Liver (tissue), 8 donors: ENCODE measurements at regions not wholly inside any gene's neighbourhood (a gene's known extent, or its start where the extent isn't known, plus 50 kb on each side); places are given as distances from the start of the nearest gene placed in this dataset.

ENCODE experiments used
- DNase-seq: peaks from one replicate; pipeline ENCODE4 v3.0.0-alpha.2; 2017; ENCODE audit warnings: low spot score
- H3K27ac ChIP-seq, 2 donors: one replicate each; pipeline ENCODE4 v1.7.0; 2013; ENCODE audit warnings: inconsistent platforms in 2 of 2, low read length in 2 of 2, control low read depth in 1 of 2, low read depth in 1 of 2, mild to moderate bottlenecking in 1 of 2
- H3K27me3 ChIP-seq, 4 donors: one replicate each; pipeline versions ENCODE4 v1.6.1 to v1.7.0; 2013; ENCODE audit warnings: low read length in 3 of 4, inconsistent platforms in 1 of 4, mild to moderate bottlenecking in 1 of 4, moderate library complexity in 1 of 4; ENCODE audit not compliant: control insufficient read depth in 4 of 4, insufficient read depth in 4 of 4
- H3K36me3 ChIP-seq, 4 donors: one replicate each; pipeline versions ENCODE4 v1.6.1 to v1.7.0; 2013; ENCODE audit warnings: low read length in 3 of 4, mild to moderate bottlenecking in 3 of 4, low read depth in 1 of 4, moderate library complexity in 1 of 4; ENCODE audit not compliant: control insufficient read depth in 4 of 4, insufficient read depth in 3 of 4
- H3K4me1 ChIP-seq, 4 donors: one replicate each; pipeline versions ENCODE4 v1.6.1 to v1.7.0; 2013; ENCODE audit warnings: low read length in 3 of 4, mild to moderate bottlenecking in 3 of 4, moderate library complexity in 1 of 4; ENCODE audit not compliant: control insufficient read depth in 4 of 4, insufficient read depth in 4 of 4
- H3K4me3 ChIP-seq, 3 donors: one replicate each; pipeline versions ENCODE4 v1.6.1 to v1.7.0; 2013; ENCODE audit warnings: low read length in 3 of 3, control low read depth in 1 of 3, low read depth in 1 of 3, mild to moderate bottlenecking in 1 of 3
- H3K9ac ChIP-seq, 2 donors: one replicate each; pipeline ENCODE4 v1.7.0; 2013; ENCODE audit warnings: low read length in 2 of 2, mild to moderate bottlenecking in 2 of 2, moderate library complexity in 2 of 2, control low read depth in 1 of 2, low read depth in 1 of 2
- H3K9me3 ChIP-seq, 4 donors: one replicate each; pipeline versions ENCODE4 v1.6.1 to v1.7.0; 2013; ENCODE audit warnings: low read length in 3 of 4; ENCODE audit not compliant: control insufficient read depth in 4 of 4
- CTCF ChIP-seq: fragments of 150-350 bp; IDR thresholded peaks from 2 replicates; pipeline ENCODE4 v1.5.1; 2017; ENCODE audit warnings: improper control_type of control experiment, low read depth, low read length; ENCODE audit not compliant: missing input control
- EGR1 ChIP-seq, 2 donors: IDR thresholded peaks; 2 replicates each; pipeline ENCODE4 v1.6.1; 2016 to 2018; ENCODE audit warnings: antibody characterized with exemption in 2 of 2, low read depth in 2 of 2
- FOXA1 ChIP-seq: IDR thresholded peaks from 2 replicates; pipeline ENCODE4 v1.6.1; 2016; ENCODE audit warnings: antibody characterized with exemption
- FOXA2 ChIP-seq: IDR thresholded peaks from 2 replicates; pipeline ENCODE4 v1.6.1; 2016; ENCODE audit warnings: antibody characterized with exemption
- GABPA ChIP-seq, 2 donors: IDR thresholded peaks in 1 of 2; conservative IDR thresholded peaks in 1 of 2; 2 replicates each; pipeline ENCODE4 v1.6.1; 2016; ENCODE audit warnings: antibody characterized with exemption in 2 of 2, mild to moderate bottlenecking in 1 of 2, moderate library complexity in 1 of 2
- HNF4A ChIP-seq, 2 donors: conservative IDR thresholded peaks; 2 replicates each; pipeline ENCODE4 v1.6.1; 2016; ENCODE audit warnings: antibody characterized with exemption in 2 of 2, mild to moderate bottlenecking in 2 of 2
- HNF4G ChIP-seq: IDR thresholded peaks from 2 replicates; pipeline ENCODE4 v1.6.1; 2016; ENCODE audit warnings: antibody characterized with exemption
- MAX ChIP-seq: IDR thresholded peaks from 2 replicates; pipeline ENCODE4 v1.6.1; 2016; ENCODE audit warnings: antibody characterized with exemption
- NR2F2 ChIP-seq: IDR thresholded peaks from 2 replicates; pipeline ENCODE4 v1.6.1; 2016; ENCODE audit warnings: antibody characterized with exemption
- RAD21 ChIP-seq, 2 donors: IDR thresholded peaks; 2 replicates each; pipeline ENCODE4 v1.6.1; 2016; ENCODE audit warnings: antibody characterized with exemption in 2 of 2, mild to moderate bottlenecking in 2 of 2
- REST ChIP-seq: IDR thresholded peaks from 2 replicates; pipeline ENCODE4 v1.6.1; 2016; ENCODE audit warnings: antibody characterized with exemption, mild to moderate bottlenecking
- SP1 ChIP-seq: IDR thresholded peaks from 2 replicates; pipeline ENCODE4 v1.6.1; 2018; ENCODE audit warnings: antibody characterized with exemption, mild to moderate bottlenecking
- TAF1 ChIP-seq: conservative IDR thresholded peaks from 2 replicates; pipeline ENCODE4 v1.6.1; 2016; ENCODE audit warnings: antibody characterized with exemption, mild to moderate bottlenecking
- YY1 ChIP-seq: IDR thresholded peaks from 2 replicates; pipeline ENCODE4 v1.6.1; 2016; ENCODE audit warnings: antibody characterized with exemption, mild to moderate bottlenecking
- WGBS: extraction: QIAGEN DNeasy Blood & Tissue Kit; methylation state at CpG from one replicate; pipeline ENCODE4 v1.1.7; 2013; 5-methylcytosine and 5-hydroxymethylcytosine counted together
- donor health status: healthy.
- donor health status: healthy.
- donor health status: healthy.
- donor health status: healthy.
- donor health status: healthy.

- no peak overlapping the region for H3K9ac ChIP-seq
- no peak overlapping the region for H3K4me3 ChIP-seq
- H3K36me3 ChIP-seq, result no peaks in the 10 kb centered on the region
- H3K9me3 ChIP-seq, result no peaks in the 10 kb centered on the region
- peaks cover 0 to 5% (median 0%) of the 10 kb centered on the region in 4 donors for H3K27me3 ChIP-seq
- DNase-seq, result no peak
- WGBS, result 69% methylated on average over 1 of the region's 1 CpG
- TF ChIP-seq RAD21 (IDR thresholded peaks at IDR 0.05) (no peak), REST (no peak), HNF4G (no peak), HNF4A (conservative IDR thresholded peaks at IDR 0.05) (no peak), FOXA1 (no peak), NR2F2 (no peak), SP1 (no peak), EGR1 (IDR thresholded peaks at IDR 0.05; ENCODE audit: low read depth in 2 of 2) (no peak), FOXA2 (no peak), YY1 (no peak), CTCF (no peak)
- H3K4me1 ChIP-seq, result peaks cover 0 to 2% (median 0%) of the 10 kb centered on the region in 4 donors
- no peak overlapping the region for H3K27ac ChIP-seq
These were observed 139.2 kb upstream of the TTC29 start for GRCh38 chr4:147084861-147085260.

GRCh38 chr4:147085781-147086180 is 140.1 kb upstream of the TTC29 start:
- no peak for TF ChIP-seq HNF4G
- TF ChIP-seq RAD21 (IDR thresholded peaks at IDR 0.05), result no peak
- Histone ChIP-seq H3K36me3 (no peaks in the 10 kb centered on the region), H3K9me3 (no peaks in the 10 kb centered on the region), H3K9ac (no peak overlapping the region), H3K27ac (no peak overlapping the region), H3K4me1 (no peaks in the 10 kb centered on the region), H3K27me3 (peaks cover 0 to 5% (median 0%) of the 10 kb centered on the region in 4 donors), H3K4me3 (no peak overlapping the region)
- DNase-seq, result no peak
- 83% methylated on average over 2 of the region's 2 CpGs for WGBS

- Histone ChIP-seq H3K36me3 (no peaks in the 10 kb centered on the region), H3K9me3 (no peaks in the 10 kb centered on the region), H3K4me3 (no peak overlapping the region), H3K27ac (no peak overlapping the region), H3K9ac (no peak overlapping the region), H3K4me1 (no peaks in the 10 kb centered on the region), H3K27me3 (peaks cover 0 to 6% (median 0%) of the 10 kb centered on the region in 4 donors)
- no peak for DNase-seq
- WGBS, result 83% methylated on average over 4 of the region's 4 CpGs
- no peak for TF ChIP-seq TAF1
- TF ChIP-seq HNF4A (conservative IDR thresholded peaks at IDR 0.05), result no peak
- no peak for TF ChIP-seq REST
- no peak for TF ChIP-seq FOXA2
- TF ChIP-seq GABPA (IDR thresholded peaks at IDR 0.05 in 1 of 2, conservative IDR thresholded peaks at IDR 0.05 in 1 of 2), result no peak
- no peak for TF ChIP-seq MAX
- no peak for TF ChIP-seq CTCF
- no peak for TF ChIP-seq NR2F2
These were observed 142.5 kb upstream of the TTC29 start for GRCh38 chr4:147088146-147088545.
